ENCODE measurements at regions not wholly inside any gene's neighbourhood (a gene's known extent, or its start where the extent isn't known, plus 50 kb on each side); places are given as distances from the start of the nearest gene placed in this dataset.

GRCh38 chr17:55668312-55668920, 54.2 kb downstream of the TMEM100 start:
- no peak for DNase-seq (ENCODE audit: low read depth in 2 of 2)

GRCh38 chr17:55666806-55667205, 55.9 kb downstream of the TMEM100 start:
- no peak for DNase-seq (ENCODE audit: low read depth in 2 of 2)

- DNase-seq (ENCODE audit: low read depth in 2 of 2) = no peak
These were observed 58.4 kb downstream of the TMEM100 start for GRCh38 chr17:55664287-55664686.

GRCh38 chr17:55663400-55663799, 59.3 kb downstream of the TMEM100 start:
- DNase-seq (ENCODE audit: low read depth in 2 of 2) = no peak

GRCh38 chr17:55661963-55662834, 60.5 kb downstream of the TMEM100 start:
- no peak for DNase-seq (ENCODE audit: low read depth in 2 of 2)

GRCh38 chr17:55661256-55661758, 61.4 kb downstream of the TMEM100 start:
- no peak for DNase-seq (ENCODE audit: low read depth in 2 of 2)

- no peak for DNase-seq (ENCODE audit: low read depth in 2 of 2)
These were observed 62.3 kb downstream of the TMEM100 start for GRCh38 chr17:55660178-55660886.

- DNase-seq (ENCODE audit: low read depth in 2 of 2) = no peak
These were observed 63.0 kb downstream of the TMEM100 start for GRCh38 chr17:55659661-55660060.

- no peak for DNase-seq (ENCODE audit: low read depth in 2 of 2)
These were observed 66.9 kb downstream of the TMEM100 start for GRCh38 chr17:55655777-55656176.

GRCh38 chr17:55654821-55655220, 67.8 kb downstream of the TMEM100 start:
- DNase-seq (ENCODE audit: low read depth in 2 of 2) = no peak

- no peak for DNase-seq (ENCODE audit: low read depth in 2 of 2)
These were observed 68.6 kb downstream of the TMEM100 start for GRCh38 chr17:55654022-55654421.

- no peak for DNase-seq (ENCODE audit: low read depth in 2 of 2)
These were observed 69.8 kb downstream of the TMEM100 start for GRCh38 chr17:55652825-55653224.

- DNase-seq (ENCODE audit: low read depth in 2 of 2) = no peak
These were observed 70.4 kb downstream of the TMEM100 start for GRCh38 chr17:55652114-55652823.

GRCh38 chr17:55649957-55650597, 72.6 kb downstream of the TMEM100 start:
- DNase-seq (ENCODE audit: low read depth in 2 of 2) = no peak

GRCh38 chr17:55648086-55648485, 74.6 kb downstream of the TMEM100 start:
- no peak for DNase-seq (ENCODE audit: low read depth in 2 of 2)

- DNase-seq (ENCODE audit: low read depth in 2 of 2) = no peak
These were observed 77.3 kb downstream of the TMEM100 start for GRCh38 chr17:55645361-55645760.

GRCh38 chr17:55644346-55644745, 78.3 kb downstream of the TMEM100 start:
- DNase-seq (ENCODE audit: low read depth in 2 of 2) = no peak

GRCh38 chr17:55642741-55643140, 79.9 kb downstream of the TMEM100 start:
- no peak for DNase-seq (ENCODE audit: low read depth in 2 of 2)

- DNase-seq (ENCODE audit: low read depth in 2 of 2) = peak in 1 of 2 donors; percentile 8
These were observed 81.0 kb downstream of the TMEM100 start for GRCh38 chr17:55641676-55642081.

- no peak for DNase-seq (ENCODE audit: low read depth in 2 of 2)
These were observed 83.6 kb downstream of the TMEM100 start for GRCh38 chr17:55639096-55639495.

GRCh38 chr17:55635253-55635914, 87.3 kb downstream of the TMEM100 start:
- no peak for DNase-seq (ENCODE audit: low read depth in 2 of 2)
